ENCODE measurements at regions not wholly inside any gene's neighbourhood (a gene's known extent, or its start where the extent isn't known, plus 50 kb on each side); places are given as distances from the start of the nearest gene placed in this dataset. TPM values are rescaled to one million over a fixed set of nuclear protein-coding genes. Genes with fewer than 3 reads are reported as not detected.

- H3K9me3 ChIP-seq = no peaks in the 10 kb centered on the region
- no peak for DNase-seq (ENCODE audit: low spot score in 2 of 2)
- no peaks in the 10 kb centered on the region for H3K36me3 ChIP-seq
- no peak overlapping the region for H3K27ac ChIP-seq
- no peak for TF ChIP-seq EP300 (IDR thresholded peaks at IDR 0.05)
- TF ChIP-seq CTCF (IDR thresholded peaks at IDR 0.05) = no peak
- TF ChIP-seq POLR2A (IDR thresholded peaks at IDR 0.05) = no peak
- no peaks in the 10 kb centered on the region for H3K27me3 ChIP-seq
- WGBS, 2 donors = 69 to 82% methylated on average over 4 of the region's 4 CpGs
- no peaks in the 10 kb centered on the region for H3K4me1 ChIP-seq
- H3K4me3 ChIP-seq = no peak overlapping the region
Measured at GRCh38 chr3:107315141-107315540, 62.1 kb upstream of the CCDC54 start.

GRCh38 chr3:107323723-107324122, 53.5 kb upstream of the CCDC54 start:
- no peak overlapping the region for H3K27ac ChIP-seq
- TF ChIP-seq POLR2A (IDR thresholded peaks at IDR 0.05) = no peak
- TF ChIP-seq CTCF (IDR thresholded peaks at IDR 0.05) = no peak
- no peak for TF ChIP-seq EP300 (IDR thresholded peaks at IDR 0.05)
- H3K9me3 ChIP-seq = no peaks in the 10 kb centered on the region
- DNase-seq (ENCODE audit: low spot score in 2 of 2) = no peak
- H3K36me3 ChIP-seq = no peaks in the 10 kb centered on the region
- 97 to 98% methylated on average over 2 of the region's 2 CpGs for WGBS, 2 donors
- no peaks in the 10 kb centered on the region for H3K27me3 ChIP-seq
- H3K4me1 ChIP-seq = no peaks in the 10 kb centered on the region
- H3K4me3 ChIP-seq = no peak overlapping the region

GRCh38 chr3:107325446-107325845, 51.8 kb upstream of the CCDC54 start:
- peaks cover 0 to 4% (median 0%) of the 10 kb centered on the region in 4 donors for H3K9me3 ChIP-seq
- TF ChIP-seq EP300 (IDR thresholded peaks at IDR 0.05) (no peak), POLR2A (IDR thresholded peaks at IDR 0.05) (no peak), CTCF (IDR thresholded peaks at IDR 0.05) (no peak)
- no peak for DNase-seq (ENCODE audit: low spot score in 2 of 2)
- no peaks in the 10 kb centered on the region for H3K4me1 ChIP-seq
- no peaks in the 10 kb centered on the region for H3K27me3 ChIP-seq
- no peak overlapping the region for H3K4me3 ChIP-seq
- H3K27ac ChIP-seq = no peak overlapping the region
- peaks cover 0 to 5% (median 0%) of the 10 kb centered on the region in 3 donors for H3K36me3 ChIP-seq
- 74% methylated on average over 7 of the region's 7 CpGs for WGBS, 2 donors

Small RNAs in the stretch of these regions (small RNA-seq; reads per million reads assigned to genes)
- gene MTCO1P35 = not detected
- gene MTND6P6 = not detected
- not detected for gene RF00019
- gene RNU6-1308P = not detected
